Activated CD8-positive, alpha-beta memory T cell treated with anti-CD3 and anti-CD28 coated beads, Interleukin-2, amount 50 U/mL, for 48 hours (primary cell): ENCODE measurements at regions not wholly inside any gene's neighbourhood (a gene's known extent, or its start where the extent isn't known, plus 50 kb on each side); places are given as distances from the start of the nearest gene placed in this dataset.

ENCODE experiments used
- DNase-seq: peaks from one replicate; pipeline ENCODE4 v3.0.0-alpha.2; 2020

DNA sequence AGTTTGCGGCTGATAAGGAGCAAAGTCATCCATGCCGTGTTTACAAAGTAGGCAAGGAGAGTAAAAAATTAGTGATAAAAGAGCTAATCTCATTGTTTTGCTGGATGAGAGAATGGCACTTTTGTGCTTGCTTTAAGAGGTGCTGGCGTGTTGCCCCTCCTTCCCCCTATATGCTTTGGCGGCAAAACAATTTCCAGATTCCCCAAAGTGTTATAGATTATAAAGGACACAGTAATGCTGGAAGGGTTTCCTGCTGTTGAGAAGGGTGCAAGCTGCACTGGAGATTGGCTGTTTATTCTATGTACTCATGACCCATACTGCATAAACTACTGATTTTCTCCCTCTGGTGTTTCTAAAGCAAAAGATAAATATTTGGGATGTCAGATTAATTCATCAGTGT is 338.9 kb upstream of the MAP3K7 start:
- DNase-seq, result no peak

DNA sequence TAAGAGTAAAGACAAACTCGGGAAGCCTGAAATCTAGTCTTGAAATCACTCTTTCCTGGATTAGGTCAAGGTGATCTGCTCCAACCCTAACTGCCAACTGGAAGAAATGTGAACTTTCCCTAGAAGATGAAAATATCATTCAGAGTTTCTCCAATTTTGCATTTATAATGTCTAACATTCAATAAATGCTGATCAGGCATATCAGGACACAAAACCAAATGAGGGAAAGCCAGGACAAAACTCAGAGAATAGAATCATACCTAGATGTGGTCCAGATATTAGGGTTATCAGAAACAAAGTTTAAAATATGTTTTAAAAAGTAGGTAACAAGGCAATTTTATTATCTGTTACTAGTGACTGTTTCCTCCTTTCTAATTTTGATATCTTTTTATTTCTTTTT is 335.5 kb upstream of the MAP3K7 start:
- DNase-seq, result no peak

- DNase-seq, result no peak
Observed at GRCh38 chr6:90918361-90918760, 331.5 kb upstream of the MAP3K7 start.

GRCh38 chr6:90917376-90917775 is 330.5 kb upstream of the MAP3K7 start:
- DNase-seq, result no peak

GRCh38 chr6:90916968-90917367 is 330.1 kb upstream of the MAP3K7 start:
- no peak for DNase-seq

GRCh38 chr6:90915224-90915915 is 328.5 kb upstream of the MAP3K7 start:
- DNase-seq, result no peak

DNA sequence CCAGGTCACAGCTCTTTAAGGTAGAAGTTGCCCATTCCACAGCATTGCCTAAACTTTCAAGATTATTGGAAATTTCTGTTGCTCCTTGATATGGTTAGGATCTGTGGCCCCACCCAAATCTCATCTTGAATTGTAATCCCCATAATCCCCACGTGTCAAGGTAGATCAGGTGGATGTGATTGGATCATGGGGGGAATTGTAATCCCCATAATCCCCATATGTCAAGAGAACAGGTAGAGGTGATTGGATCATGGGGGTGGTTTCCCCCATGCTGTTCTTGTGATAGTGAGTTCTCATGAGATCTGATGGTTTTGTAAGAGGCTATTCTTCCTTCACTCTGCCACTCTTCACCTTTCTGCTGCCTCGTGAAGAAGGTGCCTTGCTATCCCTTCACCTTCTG is 327.4 kb upstream of the MAP3K7 start:
- no peak for DNase-seq

DNA sequence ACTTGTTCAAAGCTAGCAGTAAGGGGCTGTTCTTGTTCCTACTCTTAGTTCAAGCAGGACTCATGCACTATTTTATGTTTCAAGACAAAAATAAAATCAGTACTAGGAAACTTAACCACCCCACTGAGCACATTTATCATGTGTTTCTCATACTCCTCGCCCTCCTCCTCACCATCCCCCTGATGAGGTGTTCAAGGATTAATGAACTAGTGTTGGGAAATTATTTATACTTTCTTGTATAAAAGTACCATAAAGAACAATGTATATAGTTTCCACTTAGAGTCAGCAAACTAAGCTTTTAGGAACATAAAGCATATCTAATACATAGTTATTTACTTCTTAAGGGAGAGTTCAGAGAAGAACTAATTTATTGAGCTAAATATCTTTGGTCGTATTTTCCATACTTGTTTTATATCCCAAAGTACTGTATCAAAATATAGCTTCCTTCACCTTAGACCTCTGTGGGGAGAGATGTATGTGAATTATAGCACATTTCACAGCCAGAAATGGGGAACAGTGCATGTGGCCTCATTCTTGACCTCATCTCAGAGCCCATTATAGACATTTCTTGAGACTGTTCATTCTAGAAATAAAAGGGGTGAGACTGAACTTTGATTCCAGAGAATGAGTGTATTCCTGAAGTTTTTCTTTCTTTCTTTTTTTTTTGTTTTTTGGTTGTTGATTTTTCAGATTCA is 326.5 kb upstream of the MAP3K7 start:
- no peak for DNase-seq

- no peak for DNase-seq
Observed at GRCh38 chr6:90911642-90912041, 324.8 kb upstream of the MAP3K7 start.

DNA sequence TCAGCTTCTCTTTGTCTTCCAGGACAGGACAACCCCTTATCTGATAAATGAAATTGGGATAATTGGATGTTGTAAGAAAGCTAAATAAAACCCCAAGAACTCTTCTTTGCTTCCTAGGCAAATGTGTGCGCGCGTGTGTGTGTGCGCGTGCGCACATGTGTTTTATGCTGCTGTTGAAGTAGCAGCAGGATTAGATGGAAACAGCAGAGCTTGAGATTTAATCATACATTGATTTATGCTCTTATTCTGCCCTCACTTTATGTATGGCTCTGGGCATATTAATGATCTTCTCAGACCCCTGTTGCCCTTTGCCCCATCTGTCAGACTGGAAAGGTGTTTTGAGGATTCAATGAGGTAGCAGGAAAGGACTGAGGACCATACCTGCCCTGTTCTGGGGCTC is 324.0 kb upstream of the MAP3K7 start:
- no peak for DNase-seq

GRCh38 chr6:90907931-90908655 is 321.2 kb upstream of the MAP3K7 start:
- no peak for DNase-seq

- DNase-seq, result no peak
Observed at GRCh38 chr6:90905351-90905750, 318.5 kb upstream of the MAP3K7 start.

GRCh38 chr6:90900034-90900433 is 313.2 kb upstream of the MAP3K7 start:
- no peak for DNase-seq

- DNase-seq, result no peak
Observed at GRCh38 chr6:90898763-90899162, 311.9 kb upstream of the MAP3K7 start.

DNA sequence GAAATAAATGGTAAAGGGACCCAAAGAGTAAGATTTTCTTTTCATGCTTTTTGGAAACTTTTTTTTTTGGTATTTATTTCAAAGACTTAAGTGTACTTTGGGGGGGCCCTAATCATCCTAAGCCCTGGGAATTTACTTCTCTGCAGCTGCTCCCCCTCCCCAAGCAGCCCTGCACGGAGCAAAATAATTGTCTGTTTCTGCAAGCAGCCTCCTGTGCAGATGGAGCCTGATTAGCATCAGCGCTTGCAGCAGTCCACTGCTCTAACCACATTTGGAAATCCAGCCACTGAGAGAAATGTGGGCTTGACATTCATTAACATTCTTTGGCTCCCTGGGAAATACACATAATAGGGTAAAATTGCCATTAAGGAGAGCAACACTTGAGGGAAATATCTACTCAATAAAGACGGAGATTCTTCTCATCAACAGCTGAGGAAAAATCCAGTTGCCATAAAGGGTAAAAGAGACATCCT is 309.2 kb upstream of the MAP3K7 start:
- no peak for DNase-seq

- DNase-seq, result no peak
Observed at GRCh38 chr6:90895299-90896074, 308.6 kb upstream of the MAP3K7 start.

GRCh38 chr6:90894285-90895130 is 307.6 kb upstream of the MAP3K7 start:
- no peak for DNase-seq

DNA sequence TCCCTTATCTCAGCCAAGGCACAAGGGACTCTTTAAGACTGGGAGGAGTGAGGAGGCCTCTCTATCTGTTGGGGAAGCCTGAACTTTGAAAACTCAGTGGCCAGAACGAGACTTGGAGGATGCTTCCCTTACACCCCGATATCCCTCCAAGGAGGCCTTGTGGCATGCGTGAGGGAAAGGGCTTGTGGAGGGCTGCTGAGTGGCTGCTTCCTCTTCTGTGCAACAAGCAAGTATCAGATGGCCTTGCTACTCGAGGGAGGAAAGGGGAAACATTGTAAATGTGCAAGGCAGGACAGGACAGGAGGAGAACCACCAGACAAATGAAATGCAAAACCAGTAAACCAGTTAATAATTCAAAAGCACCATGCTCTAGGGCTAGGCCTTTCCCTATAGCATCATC is 306.5 kb upstream of the MAP3K7 start:
- no peak for DNase-seq

DNA sequence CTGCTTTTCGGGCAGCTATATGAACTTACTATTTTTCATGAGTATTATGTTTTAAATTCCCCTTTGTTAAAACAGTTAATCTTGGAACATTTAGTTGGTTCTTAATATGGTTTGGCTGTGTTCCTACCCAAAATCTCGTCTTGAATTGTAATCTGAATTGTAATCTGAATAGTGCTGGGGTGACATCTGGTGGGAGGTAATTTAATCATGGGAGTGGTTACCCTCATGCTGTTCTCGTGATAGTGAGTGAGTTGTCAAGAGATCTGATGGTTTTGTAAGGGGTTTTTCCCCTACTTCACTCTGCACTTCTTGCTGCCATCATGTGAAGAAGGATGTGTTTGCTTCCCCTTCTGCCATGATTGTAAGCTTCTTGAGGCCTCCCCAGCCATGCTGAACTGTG is 305.4 kb upstream of the MAP3K7 start:
- no peak for DNase-seq

- no peak for DNase-seq
Observed at GRCh38 chr6:90891355-90891754, 304.5 kb upstream of the MAP3K7 start.

DNA sequence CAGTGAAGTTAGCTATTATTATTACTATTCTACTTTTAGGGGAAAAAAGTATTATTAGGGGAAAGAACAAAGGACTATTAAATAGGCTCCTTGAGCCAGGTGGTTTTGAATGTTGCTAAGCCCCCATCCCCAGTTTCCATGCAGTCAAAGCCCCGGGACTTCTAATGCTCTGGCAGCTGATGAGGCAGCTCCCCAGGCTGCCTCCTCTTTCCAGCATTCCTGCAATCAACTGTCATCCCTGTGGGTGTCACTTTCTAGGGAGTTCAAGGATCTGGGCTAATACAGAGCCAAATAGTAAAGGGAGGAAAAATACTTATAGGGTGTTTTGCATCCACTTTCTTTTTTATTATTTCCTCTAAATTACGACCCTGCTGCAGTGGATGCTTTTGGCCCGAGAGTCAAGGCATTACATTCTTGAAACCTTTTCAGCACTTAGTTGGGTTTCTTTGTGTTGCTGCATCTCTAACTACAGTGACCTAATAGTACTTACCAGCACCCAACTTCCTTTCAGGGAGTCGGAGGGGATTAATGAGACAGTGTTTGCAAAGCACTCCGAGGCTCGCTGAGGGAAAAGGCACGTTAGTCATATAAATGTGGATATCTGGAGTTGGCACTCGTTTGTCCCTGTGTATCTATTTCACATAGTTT is 303.9 kb upstream of the MAP3K7 start:
- DNase-seq, result no peak

DNA sequence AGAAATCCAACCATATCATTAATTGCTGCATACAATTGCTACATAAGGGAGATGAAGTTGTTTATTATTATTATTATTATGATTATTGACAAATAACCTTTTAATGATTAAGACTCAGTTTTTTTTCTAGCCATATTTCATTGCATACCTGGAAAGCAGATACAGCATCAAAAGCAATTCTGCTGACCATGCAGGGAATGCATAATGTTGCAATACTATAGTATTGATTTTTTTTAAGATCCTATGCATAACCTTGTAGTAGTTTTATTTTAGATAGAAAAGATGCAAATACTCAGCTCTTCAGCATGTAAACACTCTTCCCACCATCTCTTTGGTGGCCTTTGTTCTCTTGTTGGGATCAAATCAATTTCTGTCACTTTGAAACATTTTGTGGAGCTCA is 300.9 kb upstream of the MAP3K7 start:
- DNase-seq, result no peak
